Keratinocyte (primary cell): ENCODE measurements at regions not wholly inside any gene's neighbourhood (a gene's known extent, or its start where the extent isn't known, plus 50 kb on each side); places are given as distances from the start of the nearest gene placed in this dataset.

Experiments used
- DNase-seq: peaks from one replicate; pipeline ENCODE4 v3.0.0-alpha.2; 2011; ENCODE audit warnings: low read depth, missing footprints, low spot score
- FAIRE-seq: peaks from 2 replicates; lab custom pipeline; 2011; peaks lifted over from hg19 to GRCh38; lab: Jason Lieb, UNC
- H2AFZ ChIP-seq: 2 replicates; pipeline ENCODE4 v1.6.0; 2012; ENCODE audit warnings: low read length, control low read depth, inconsistent platforms; ENCODE audit not compliant: control insufficient read depth
- H3K27ac ChIP-seq: 2 replicates; pipeline ENCODE4 v1.5.1; 2011; ENCODE audit warnings: low read length; ENCODE audit not compliant: control insufficient read depth, insufficient read depth
- H3K27me3 ChIP-seq: 3 replicates; pipeline ENCODE4 v1.6.0; 2011; ENCODE audit warnings: low read length; ENCODE audit not compliant: control insufficient read depth, insufficient read depth; ENCODE audit errors: extremely low read depth
- H3K36me3 ChIP-seq, 2 experiments: 2 replicates in 1 of 2; 3 replicates in 1 of 2; pipeline ENCODE4 v1.5.1; 2011; ENCODE audit warnings: low read length in 2 of 2, mild to moderate bottlenecking in 1 of 2; ENCODE audit not compliant: control insufficient read depth in 2 of 2, insufficient read depth in 2 of 2; ENCODE audit errors: extremely low read depth in 1 of 2
- H3K4me1 ChIP-seq: 3 replicates; pipeline ENCODE4 v1.5.1; 2011; ENCODE audit warnings: low read length; ENCODE audit not compliant: control insufficient read depth, insufficient read depth; ENCODE audit errors: extremely low read depth
- H3K4me2 ChIP-seq: 3 replicates; pipeline ENCODE4 v1.6.0; 2011; ENCODE audit warnings: low read depth, low read length; ENCODE audit not compliant: control insufficient read depth, insufficient read depth; ENCODE audit errors: extremely low read depth
- H3K4me3 ChIP-seq, 3 experiments: fragments of 200-600 bp in 1 of 3; sonication (generic) in 1 of 3; 2 replicates in 2 of 3; 3 replicates in 1 of 3; pipeline ENCODE4 v1.5.1; 2011 to 2016; ENCODE audit warnings: low read length in 3 of 3, mild to moderate bottlenecking in 3 of 3, control low read depth in 2 of 3, inconsistent platforms in 1 of 3, low read depth in 1 of 3, mixed read lengths in 1 of 3, mixed run types in 1 of 3, moderate library complexity in 1 of 3; ENCODE audit not compliant: control insufficient read depth in 2 of 3, insufficient read depth in 2 of 3; ENCODE audit errors: extremely low read depth in 1 of 3
- H3K79me2 ChIP-seq: 2 replicates; pipeline ENCODE4 v1.6.0; 2012; ENCODE audit warnings: low read length; ENCODE audit not compliant: control insufficient read depth, insufficient read depth
- H3K9ac ChIP-seq: 3 replicates; pipeline ENCODE4 v1.6.0; 2011; ENCODE audit warnings: low read length; ENCODE audit not compliant: control insufficient read depth, insufficient read depth; ENCODE audit errors: extremely low read depth
- H3K9me1 ChIP-seq: 3 replicates; pipeline ENCODE4 v1.6.0; 2011; ENCODE audit warnings: low read length; ENCODE audit not compliant: control insufficient read depth, insufficient read depth; ENCODE audit errors: extremely low read depth
- H3K9me3 ChIP-seq: 2 replicates; pipeline ENCODE4 v1.5.1; 2012; ENCODE audit warnings: low read depth, low read length; ENCODE audit not compliant: control insufficient read depth
- H4K20me1 ChIP-seq: 3 replicates; pipeline ENCODE4 v1.6.0; 2011; ENCODE audit warnings: low read length; ENCODE audit not compliant: control insufficient read depth, insufficient read depth; ENCODE audit errors: extremely low read depth
- EZH2 ChIP-seq: IDR thresholded peaks from one replicate; pipeline ENCODE4 v1.6.1; 2012; ENCODE audit warnings: inconsistent platforms, mild to moderate bottlenecking, low read length, moderate library complexity
- dilution Hi-C: fragments of 300-500 bp; cut with MboI; formaldehyde crosslinking; loops from one replicate; pipeline ENCODE4 v1.7.0; 2020; ENCODE audit warnings: low sequenced_read_pairs; ENCODE audit not compliant: extremely low pct_ligation_motif_present
- TF ChIP-seq, protein P1 (sequence below), 3 experiments: IDR thresholded peaks in 1 of 3; conservative IDR thresholded peaks in 1 of 3; optimal IDR thresholded peaks in 1 of 3; 2 replicates in 2 of 3; 3 replicates in 1 of 3; pipeline versions ENCODE3 to v1.5.1; 2011; ENCODE audit warnings: low read length in 3 of 3, mild to moderate bottlenecking in 3 of 3, moderate library complexity in 2 of 3, control low read depth in 1 of 3, inconsistent platforms in 1 of 3; ENCODE audit not compliant: insufficient read depth in 2 of 3; ENCODE audit errors: extremely low read depth in 1 of 3

DNA sequence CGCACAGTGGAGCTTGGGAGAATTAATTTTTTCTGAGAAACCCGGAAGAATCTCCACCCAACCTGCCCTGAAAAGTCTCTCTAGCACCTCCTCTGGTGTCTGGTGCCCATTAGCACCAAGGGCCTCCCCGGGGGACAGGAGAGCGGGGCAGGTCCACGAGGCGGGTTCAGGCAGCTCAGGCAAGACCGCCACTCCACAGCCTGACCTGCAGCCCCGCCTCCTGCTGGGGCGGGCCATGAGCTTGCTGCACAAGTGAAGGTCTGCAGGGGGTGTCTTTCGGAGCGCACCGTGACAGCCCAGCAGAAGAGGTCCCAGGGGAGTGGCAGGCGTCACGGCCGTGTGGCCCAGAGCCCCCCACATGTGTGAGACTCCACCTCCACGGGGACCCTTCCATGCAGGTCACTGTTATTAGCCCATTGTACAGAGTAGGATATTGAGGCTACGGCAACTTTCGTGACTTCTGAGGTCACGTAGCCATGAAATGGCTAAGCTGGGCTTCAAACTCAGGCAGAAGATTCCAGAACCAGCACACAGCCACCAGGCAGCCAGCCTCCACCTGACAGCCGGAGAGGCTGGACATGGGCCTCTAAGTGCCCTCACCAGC lies 63.9 kb upstream of the SLCO4A1 start:
- DNase-seq: no peak
- Histone ChIP-seq H3K4me3 (no peak overlapping the region), H3K27me3 (peaks cover 78% of the 10 kb centered on the region), H3K4me1 (peaks cover 2% of the 10 kb centered on the region), H3K9ac (no peak overlapping the region), H3K79me2 (no peaks in the 10 kb centered on the region), H3K4me2 (no peak overlapping the region), H4K20me1 (no peaks in the 10 kb centered on the region), H3K9me3 (no peaks in the 10 kb centered on the region), H3K9me1 (no peaks in the 10 kb centered on the region), H3K36me3 (no peaks in the 10 kb centered on the region), H2AFZ (no peak overlapping the region), H3K27ac (no peak overlapping the region)
- dilution Hi-C loops: no loop called here
- TF ChIP-seq, protein P1, sequence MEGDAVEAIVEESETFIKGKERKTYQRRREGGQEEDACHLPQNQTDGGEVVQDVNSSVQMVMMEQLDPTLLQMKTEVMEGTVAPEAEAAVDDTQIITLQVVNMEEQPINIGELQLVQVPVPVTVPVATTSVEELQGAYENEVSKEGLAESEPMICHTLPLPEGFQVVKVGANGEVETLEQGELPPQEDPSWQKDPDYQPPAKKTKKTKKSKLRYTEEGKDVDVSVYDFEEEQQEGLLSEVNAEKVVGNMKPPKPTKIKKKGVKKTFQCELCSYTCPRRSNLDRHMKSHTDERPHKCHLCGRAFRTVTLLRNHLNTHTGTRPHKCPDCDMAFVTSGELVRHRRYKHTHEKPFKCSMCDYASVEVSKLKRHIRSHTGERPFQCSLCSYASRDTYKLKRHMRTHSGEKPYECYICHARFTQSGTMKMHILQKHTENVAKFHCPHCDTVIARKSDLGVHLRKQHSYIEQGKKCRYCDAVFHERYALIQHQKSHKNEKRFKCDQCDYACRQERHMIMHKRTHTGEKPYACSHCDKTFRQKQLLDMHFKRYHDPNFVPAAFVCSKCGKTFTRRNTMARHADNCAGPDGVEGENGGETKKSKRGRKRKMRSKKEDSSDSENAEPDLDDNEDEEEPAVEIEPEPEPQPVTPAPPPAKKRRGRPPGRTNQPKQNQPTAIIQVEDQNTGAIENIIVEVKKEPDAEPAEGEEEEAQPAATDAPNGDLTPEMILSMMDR (optimal IDR thresholded peaks at IDR 0.05 in 1 of 3, IDR thresholded peaks at IDR 0.05 in 1 of 3, conservative IDR thresholded peaks at IDR 0.05 in 1 of 3; ENCODE audit: extremely low read depth in 1 of 3, insufficient read depth in 2 of 3, low read length in 3 of 3): no peak
- no peak for TF ChIP-seq EZH2
- FAIRE-seq: no peak

DNA sequence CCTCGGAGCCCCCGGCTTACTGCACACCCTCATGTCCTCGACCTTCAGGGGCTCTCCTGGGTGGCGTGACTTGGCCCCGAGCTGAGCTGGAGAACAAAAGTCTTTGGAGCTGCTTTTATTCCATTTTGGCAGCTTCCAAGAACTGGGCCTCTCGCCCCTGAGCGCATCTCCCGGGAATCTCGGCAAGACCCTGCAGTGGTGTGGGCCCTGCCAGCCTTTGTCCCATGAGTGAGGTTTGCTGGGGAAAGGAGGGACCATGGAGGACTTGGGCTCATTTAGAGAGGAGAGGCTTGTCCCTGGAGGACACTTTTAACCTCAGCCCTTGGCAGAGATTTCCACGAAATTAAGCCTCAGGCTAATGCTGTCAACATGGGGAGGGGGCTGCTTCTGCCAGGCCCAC lies 62.3 kb upstream of the SLCO4A1 start:
- H3K4me3 ChIP-seq: no peak overlapping the region
- H3K36me3 ChIP-seq: no peaks in the 10 kb centered on the region
- no peaks in the 10 kb centered on the region for H4K20me1 ChIP-seq
- peaks cover 77% of the 10 kb centered on the region for H3K27me3 ChIP-seq
- no peak overlapping the region for H3K27ac ChIP-seq
- dilution Hi-C loops: no loop called here
- TF ChIP-seq EZH2: no peak
- TF ChIP-seq, protein P1 (optimal IDR thresholded peaks at IDR 0.05 in 1 of 3, IDR thresholded peaks at IDR 0.05 in 1 of 3, conservative IDR thresholded peaks at IDR 0.05 in 1 of 3; ENCODE audit: extremely low read depth in 1 of 3, insufficient read depth in 2 of 3, low read length in 3 of 3): no peak
- FAIRE-seq (no peak), DNase-seq (no peak)
- no peak overlapping the region for H3K4me2 ChIP-seq
- H3K9me3 ChIP-seq: no peaks in the 10 kb centered on the region
- peaks cover 2% of the 10 kb centered on the region for H3K4me1 ChIP-seq
- H3K79me2 ChIP-seq: no peaks in the 10 kb centered on the region
- no peak overlapping the region for H2AFZ ChIP-seq
- H3K9ac ChIP-seq: no peak overlapping the region
- no peaks in the 10 kb centered on the region for H3K9me1 ChIP-seq
